Endothelial cell of umbilical vein (primary cell): ENCODE measurements at regions not wholly inside any gene's neighbourhood (a gene's known extent, or its start where the extent isn't known, plus 50 kb on each side); places are given as distances from the start of the nearest gene placed in this dataset.

Source experiments
- BruUV-seq: library from RNA; stranded (reverse); fragments of 400-500 nt; replicated peaks from 2 replicates; lab custom pipeline; 2021; lab: Mats Ljungman, UMichigan
- CTCF ChIA-PET: fragments of 300-600, 350-600 bp; sonication (Branson Sonifier 250); formaldehyde crosslinking; loops from one replicate; lab custom pipeline; 2021; ENCODE audit warnings: antibody characterized with exemption, inconsistent platforms; lab: Charles Lee
- POLR2A ChIA-PET: fragments of 300-600, 350-600 bp; sonication (Branson Sonifier 250); formaldehyde crosslinking; loops from one replicate; lab custom pipeline; 2021; ENCODE audit warnings: antibody characterized with exemption, inconsistent platforms; lab: Charles Lee
- DNase-seq: peaks from one replicate; pipeline ENCODE4 v3.0.0-alpha.2; 2011; ENCODE audit warnings: low read depth, low spot score
- FAIRE-seq: peaks from 2 replicates; lab custom pipeline; 2011; peaks lifted over from hg19 to GRCh38; lab: Jason Lieb, UNC
- H2AFZ ChIP-seq: 2 replicates; pipeline ENCODE4 v1.6.0; 2012; ENCODE audit warnings: low read depth, low read length, control low read depth, inconsistent platforms
- H3K27ac ChIP-seq: 2 replicates; pipeline ENCODE4 v1.5.1; 2011; ENCODE audit warnings: low read depth, mild to moderate bottlenecking, control low read depth, low read length, moderate library complexity; ENCODE audit not compliant: insufficient read depth
- H3K27me3 ChIP-seq, 2 experiments: 2 replicates each; pipeline versions ENCODE4 v1.6.0 to v1.6.1; 2011; ENCODE audit warnings: low read length in 2 of 2, mixed read lengths in 1 of 2; ENCODE audit not compliant: control insufficient read depth in 2 of 2, insufficient read depth in 2 of 2
- H3K36me3 ChIP-seq, 2 experiments: 2 replicates in 1 of 2; 3 replicates in 1 of 2; pipeline ENCODE4 v1.5.1; 2011; ENCODE audit warnings: low read length in 2 of 2, mild to moderate bottlenecking in 1 of 2, moderate library complexity in 1 of 2; ENCODE audit not compliant: control insufficient read depth in 2 of 2, insufficient read depth in 2 of 2; ENCODE audit errors: extremely low read depth in 1 of 2
- H3K4me1 ChIP-seq: 3 replicates; pipeline ENCODE4 v1.5.1; 2011; ENCODE audit warnings: mild to moderate bottlenecking, low read length; ENCODE audit not compliant: control insufficient read depth, insufficient read depth; ENCODE audit errors: extremely low read depth
- H3K4me2 ChIP-seq: 2 replicates; pipeline ENCODE4 v1.6.1; 2011; ENCODE audit warnings: low read length, control low read depth, mixed read lengths; ENCODE audit not compliant: insufficient read depth
- H3K4me3 ChIP-seq, 3 experiments: fragments of 200-600 bp in 1 of 3; sonication (generic), shearing (Covaris generic) in 1 of 3; replicated peaks in 1 of 3; 2 replicates each; pipeline ENCODE4 v1.5.1; 2011 to 2016; ENCODE audit warnings: control low read depth in 3 of 3, low read length in 3 of 3, mild to moderate bottlenecking in 2 of 3, inconsistent platforms in 1 of 3, low read depth in 1 of 3, moderate library complexity in 1 of 3; ENCODE audit not compliant: insufficient read depth in 1 of 3
- H3K79me2 ChIP-seq: 2 replicates; pipeline ENCODE4 v1.6.0; 2012; ENCODE audit warnings: low read length, inconsistent platforms; ENCODE audit not compliant: control insufficient read depth, insufficient read depth
- H3K9ac ChIP-seq: replicated peaks from 2 replicates; pipeline ENCODE3; 2011; ENCODE audit warnings: low read length, control low read depth; ENCODE audit not compliant: insufficient read depth; ENCODE audit errors: extremely low read depth
- H3K9me1 ChIP-seq: replicated peaks from 3 replicates; pipeline ENCODE4 v1.6.0; 2011; ENCODE audit warnings: mild to moderate bottlenecking, low read length; ENCODE audit not compliant: control insufficient read depth, insufficient read depth; ENCODE audit errors: extremely low read depth
- H3K9me3 ChIP-seq: replicated peaks from 2 replicates; pipeline ENCODE4 v1.5.1; 2012; ENCODE audit warnings: low read length, inconsistent platforms; ENCODE audit not compliant: control insufficient read depth, insufficient read depth
- H4K20me1 ChIP-seq: replicated peaks from 2 replicates; pipeline ENCODE3; 2011; ENCODE audit warnings: mild to moderate bottlenecking, low read length; ENCODE audit not compliant: control insufficient read depth, insufficient read depth; ENCODE audit errors: extremely low read depth
- EZH2 ChIP-seq: IDR thresholded peaks from 2 replicates; pipeline ENCODE4 v1.6.1; 2012; ENCODE audit warnings: borderline replicate concordance, low read depth, mild to moderate bottlenecking, moderate library complexity, low read length, inconsistent platforms; ENCODE audit not compliant: severe bottlenecking
- FOS ChIP-seq: IDR thresholded peaks from 2 replicates; pipeline ENCODE4 v1.6.1; 2011; ENCODE audit warnings: mild to moderate bottlenecking, low read length, moderate library complexity, borderline replicate concordance; ENCODE audit not compliant: insufficient read depth
- GATA2 ChIP-seq: IDR thresholded peaks from 2 replicates; pipeline ENCODE4 v1.7.0; 2011; ENCODE audit warnings: low read depth, mild to moderate bottlenecking, moderate library complexity, mixed read lengths, low read length; ENCODE audit not compliant: insufficient read length, insufficient read depth
- JUN ChIP-seq: IDR thresholded peaks from 2 replicates; pipeline ENCODE4 v1.6.1; 2011; ENCODE audit warnings: borderline replicate concordance, low read depth; ENCODE audit not compliant: insufficient read length, insufficient read depth
- MYC ChIP-seq: IDR thresholded peaks from one replicate; pipeline ENCODE4 v1.6.1; 2011; ENCODE audit warnings: mild to moderate bottlenecking, low read depth, low read length
- POLR2A ChIP-seq: IDR thresholded peaks from 2 replicates; pipeline ENCODE4 v1.6.1; 2012; ENCODE audit warnings: low read depth, mild to moderate bottlenecking, control low read depth, low read length
- POLR2AphosphoS5 ChIP-seq: IDR thresholded peaks from 2 replicates; pipeline ENCODE4 v1.6.1; 2012; ENCODE audit warnings: low read depth, mild to moderate bottlenecking, control low read depth, low read length, moderate library complexity; ENCODE audit not compliant: insufficient read depth
- dilution Hi-C: fragments of 300-500 bp; cut with MboI; formaldehyde crosslinking; loops from one replicate; pipeline ENCODE4 v1.15.0; 2019; ENCODE audit warnings: low sequenced_read_pairs; ENCODE audit not compliant: extremely low pct_ligation_motif_present
- intact Hi-C: fragments of 100-400 bp; cut with micrococcal nuclease; formaldehyde crosslinking; loops from one replicate; pipeline ENCODE4 v1.10.0; 2022
- TF ChIP-seq, protein P1 (sequence below), 2 donors: IDR thresholded peaks; 1 replicate in 1 of 2; 2 replicates in 1 of 2; pipeline ENCODE4 v1.5.1; 2011; ENCODE audit warnings: low read length in 2 of 2, mild to moderate bottlenecking in 2 of 2, moderate library complexity in 2 of 2, control low read depth in 1 of 2, inconsistent platforms in 1 of 2, low read depth in 1 of 2; ENCODE audit not compliant: insufficient read depth in 1 of 2; ENCODE audit errors: extremely low read depth in 1 of 2
- TF ChIP-seq, protein P2 (sequence below): IDR thresholded peaks from 2 replicates; pipeline ENCODE4 v1.6.1; 2011; ENCODE audit not compliant: insufficient read depth, insufficient read length

DNA sequence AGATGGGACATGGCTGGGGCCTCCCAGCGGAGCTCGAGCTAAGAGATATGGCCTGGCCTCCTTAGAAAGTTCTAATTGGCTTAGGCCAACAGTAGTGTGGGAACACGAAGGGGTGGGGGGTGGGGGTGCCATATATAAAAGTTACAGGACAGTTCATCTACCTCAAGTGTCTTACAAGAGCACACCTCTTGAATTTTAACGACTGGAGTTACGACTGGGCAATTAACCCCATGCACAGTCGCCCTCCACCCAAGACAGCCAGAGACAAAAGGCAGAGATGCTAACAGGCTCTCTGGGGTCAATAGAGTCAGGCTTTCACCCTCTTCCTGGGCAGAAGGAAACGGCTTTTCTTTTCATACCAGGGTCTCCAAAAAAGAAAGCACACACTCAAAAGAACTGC is 302.2 kb downstream of the BCOR start:
- CTCF ChIA-PET = interaction anchor here (0.8 kb wide), 1 partner anchor 12 kb away, joined by 3 read pairs; no protein-coding TSS in a partner anchor
- TF ChIP-seq EZH2 (no peak), POLR2AphosphoS5 (no peak), JUN (no peak), POLR2A (no peak), FOS (no peak), GATA2 (no peak), MYC (no peak)
- TF ChIP-seq, protein P1, sequence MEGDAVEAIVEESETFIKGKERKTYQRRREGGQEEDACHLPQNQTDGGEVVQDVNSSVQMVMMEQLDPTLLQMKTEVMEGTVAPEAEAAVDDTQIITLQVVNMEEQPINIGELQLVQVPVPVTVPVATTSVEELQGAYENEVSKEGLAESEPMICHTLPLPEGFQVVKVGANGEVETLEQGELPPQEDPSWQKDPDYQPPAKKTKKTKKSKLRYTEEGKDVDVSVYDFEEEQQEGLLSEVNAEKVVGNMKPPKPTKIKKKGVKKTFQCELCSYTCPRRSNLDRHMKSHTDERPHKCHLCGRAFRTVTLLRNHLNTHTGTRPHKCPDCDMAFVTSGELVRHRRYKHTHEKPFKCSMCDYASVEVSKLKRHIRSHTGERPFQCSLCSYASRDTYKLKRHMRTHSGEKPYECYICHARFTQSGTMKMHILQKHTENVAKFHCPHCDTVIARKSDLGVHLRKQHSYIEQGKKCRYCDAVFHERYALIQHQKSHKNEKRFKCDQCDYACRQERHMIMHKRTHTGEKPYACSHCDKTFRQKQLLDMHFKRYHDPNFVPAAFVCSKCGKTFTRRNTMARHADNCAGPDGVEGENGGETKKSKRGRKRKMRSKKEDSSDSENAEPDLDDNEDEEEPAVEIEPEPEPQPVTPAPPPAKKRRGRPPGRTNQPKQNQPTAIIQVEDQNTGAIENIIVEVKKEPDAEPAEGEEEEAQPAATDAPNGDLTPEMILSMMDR (IDR thresholded peaks at IDR 0.05; ENCODE audit: extremely low read depth in 1 of 2, insufficient read depth in 1 of 2, low read depth in 1 of 2, low read length in 2 of 2) = no peak
- TF ChIP-seq, protein P2, sequence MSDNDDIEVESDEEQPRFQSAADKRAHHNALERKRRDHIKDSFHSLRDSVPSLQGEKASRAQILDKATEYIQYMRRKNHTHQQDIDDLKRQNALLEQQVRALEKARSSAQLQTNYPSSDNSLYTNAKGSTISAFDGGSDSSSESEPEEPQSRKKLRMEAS = no peak
- Histone ChIP-seq H3K9ac (no peak overlapping the region), H3K27ac (no peak overlapping the region), H3K9me1 (no peaks in the 10 kb centered on the region), H3K36me3 (no peaks in the 10 kb centered on the region), H3K4me2 (no peak overlapping the region), H3K79me2 (no peaks in the 10 kb centered on the region), H3K9me3 (no peaks in the 10 kb centered on the region), H2AFZ (no peak overlapping the region), H4K20me1 (no peaks in the 10 kb centered on the region), H3K4me3 (no peak overlapping the region), H3K4me1 (no peaks in the 10 kb centered on the region), H3K27me3 (no peaks in the 10 kb centered on the region)
- POLR2A ChIA-PET = no interaction called here
- BruUV-seq = no TSS peak
- FAIRE-seq = no peak
- no peak for DNase-seq
- intact Hi-C loops (no loop called here), dilution Hi-C loops (no loop called here)
